Stimulated activated CD8-positive, alpha-beta memory T cell treated with anti-CD3 and anti-CD28 coated beads, Interleukin-2, amount 100 ng/mL, for 1 hour (primary cell): ENCODE measurements at regions not wholly inside any gene's neighbourhood (a gene's known extent, or its start where the extent isn't known, plus 50 kb on each side); places are given as distances from the start of the nearest gene placed in this dataset.
"Not testable (repeated sequence)": the region's sequence is repeated elsewhere in the genome, so short reads cannot be mapped to it uniquely, and the experiment has no call there.

Experiments
- DNase-seq, 2 donors: peaks; one replicate each; pipeline ENCODE4 v3.0.0-alpha.2; 2020; ENCODE audit warnings: low read depth in 2 of 2

GRCh38 chr10:14429043-14429700 is 98.4 kb upstream of the FRMD4A start:
- DNase-seq: no peak

- DNase-seq: no peak
These were observed 94.3 kb upstream of the FRMD4A start for GRCh38 chr10:14425034-14425433.

- no peak for DNase-seq
These were observed 92.5 kb upstream of the FRMD4A start for GRCh38 chr10:14423111-14423744.

DNA sequence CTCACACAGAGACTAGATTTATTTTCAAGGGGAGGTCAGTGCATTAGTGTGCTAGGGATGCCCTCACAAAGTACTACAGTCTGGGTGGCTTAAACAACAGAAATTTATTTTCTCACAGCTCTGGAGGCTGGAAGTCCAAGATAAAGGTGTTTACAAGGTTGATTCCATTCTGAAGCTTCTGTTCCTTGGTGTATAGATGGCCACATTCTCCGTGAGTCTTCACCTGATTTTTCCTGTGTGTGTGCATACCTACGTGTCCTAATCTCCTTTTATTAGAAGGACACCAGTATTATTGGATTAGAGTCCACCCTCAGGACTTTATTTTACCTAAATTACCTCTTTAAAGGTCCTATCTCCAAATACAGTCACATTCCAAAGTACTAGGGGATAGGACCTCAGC is 91.7 kb upstream of the FRMD4A start:
- DNase-seq: no peak

GRCh38 chr10:14421941-14422340 is 91.2 kb upstream of the FRMD4A start:
- DNase-seq: no peak

DNA sequence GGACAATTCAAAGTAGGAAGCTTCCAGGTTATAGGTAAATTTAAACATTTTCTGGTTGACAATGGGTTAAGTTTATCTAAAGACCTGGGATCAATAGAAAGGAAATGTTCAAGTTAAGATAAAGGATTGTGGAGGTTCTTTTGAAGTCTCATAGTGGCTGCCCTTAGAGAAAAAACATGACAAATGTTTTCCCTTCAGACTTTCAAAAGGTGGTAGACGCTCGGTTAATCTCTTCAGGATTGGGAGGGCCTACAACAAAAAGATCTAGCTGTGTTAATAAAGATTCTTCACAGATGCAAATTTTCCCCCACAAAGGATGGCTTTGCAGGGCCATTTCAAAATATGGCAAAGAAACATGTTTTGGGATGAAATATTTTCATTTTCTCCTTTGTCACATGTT is 86.6 kb upstream of the FRMD4A start:
- DNase-seq: not testable (repeated sequence)

- DNase-seq: no peak
These were observed 85.6 kb upstream of the FRMD4A start for GRCh38 chr10:14416308-14416700.

GRCh38 chr10:14415676-14416307 is 85.1 kb upstream of the FRMD4A start:
- no peak for DNase-seq

- DNase-seq: no peak
These were observed 84.2 kb upstream of the FRMD4A start for GRCh38 chr10:14414901-14415300.

DNA sequence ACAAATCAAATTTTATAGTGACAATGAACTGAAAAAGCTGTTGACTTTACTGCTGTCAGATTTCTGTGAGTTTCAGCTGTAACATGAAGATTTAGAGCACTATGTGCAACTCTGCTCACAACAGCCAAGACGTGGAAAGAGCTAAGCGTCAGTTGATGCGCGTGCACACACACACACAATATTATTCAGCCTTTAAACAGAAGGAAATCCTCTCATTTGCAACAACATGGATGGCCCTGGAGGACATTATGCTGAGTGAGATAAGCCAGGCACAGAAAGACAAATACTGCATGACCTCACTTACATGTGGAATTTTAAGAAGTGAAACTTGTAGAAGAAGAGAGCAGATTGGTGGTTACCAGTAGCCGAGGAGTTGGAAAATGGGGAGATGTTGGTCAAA is 82.8 kb upstream of the FRMD4A start:
- no peak for DNase-seq

- DNase-seq: no peak
These were observed 81.9 kb upstream of the FRMD4A start for GRCh38 chr10:14412624-14413023.

DNA sequence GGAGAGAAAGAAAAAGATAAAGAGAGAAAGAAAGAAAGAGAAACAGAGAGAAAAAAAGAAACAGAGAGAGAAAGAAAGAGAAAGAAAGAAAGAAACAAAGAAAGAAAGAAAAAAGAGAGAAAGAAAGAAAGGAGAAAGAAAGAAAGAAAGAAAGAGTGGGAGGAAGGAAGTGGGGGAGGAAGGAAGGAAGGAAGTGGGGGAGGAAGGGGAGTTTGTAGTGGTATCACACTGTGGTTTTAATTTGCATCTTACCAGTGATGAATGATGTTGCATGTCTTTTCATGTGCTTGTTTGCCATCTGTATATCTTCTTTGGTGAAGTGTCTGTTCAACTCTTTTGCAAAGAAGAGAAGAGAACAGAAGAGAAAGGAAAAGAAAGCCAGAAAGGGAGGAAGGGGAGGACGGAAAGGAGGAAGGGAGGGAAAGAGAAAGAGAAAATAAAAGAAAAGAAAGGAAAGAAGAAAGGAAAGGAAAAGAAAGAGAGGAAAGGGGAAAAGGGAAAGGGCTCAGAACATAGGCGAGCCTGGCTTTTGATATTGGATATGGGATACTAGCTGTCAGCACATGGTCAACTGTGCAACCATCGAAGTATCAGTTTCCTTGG is 79.2 kb upstream of the FRMD4A start:
- DNase-seq: no peak

DNA sequence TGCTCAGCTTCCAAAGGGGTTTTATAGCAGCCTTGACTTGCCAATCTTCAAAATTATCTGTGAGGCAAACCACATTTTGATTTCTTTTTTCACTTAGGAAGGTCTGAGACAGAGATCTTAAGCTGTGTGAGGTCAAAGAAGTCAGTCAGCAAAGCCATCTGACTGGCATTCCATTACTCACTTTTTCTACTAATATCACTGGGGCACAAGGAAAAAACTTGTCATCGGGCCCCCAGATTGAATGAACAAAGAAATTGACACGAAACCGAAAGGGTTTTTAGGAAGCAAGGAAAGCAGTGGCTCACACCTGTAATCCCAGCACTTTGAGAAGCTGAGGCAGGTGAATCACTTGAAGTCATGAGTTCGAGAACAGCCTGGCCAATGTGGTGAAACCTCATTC is 78.5 kb upstream of the FRMD4A start:
- no peak for DNase-seq

DNA sequence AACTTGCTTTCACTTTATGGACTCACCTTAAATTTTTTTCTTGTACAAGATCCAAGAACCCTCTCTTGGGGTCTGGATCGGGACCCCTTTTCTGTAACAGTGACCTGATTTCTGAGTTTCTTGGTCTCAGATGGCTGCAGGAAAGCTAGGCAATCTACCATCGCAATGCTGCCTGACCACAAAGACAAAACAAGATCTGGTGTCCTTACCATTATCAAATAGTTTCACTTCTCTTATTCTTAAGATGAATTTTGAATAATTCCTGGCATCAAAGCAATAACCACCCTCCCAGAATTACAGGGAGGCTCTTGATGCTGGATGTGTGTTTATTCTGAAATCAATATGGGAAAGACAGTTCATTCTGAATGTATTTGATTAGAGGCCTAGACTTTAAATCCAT is 77.4 kb upstream of the FRMD4A start:
- no peak for DNase-seq

GRCh38 chr10:14407567-14407966 is 76.8 kb upstream of the FRMD4A start:
- DNase-seq: no peak

DNA sequence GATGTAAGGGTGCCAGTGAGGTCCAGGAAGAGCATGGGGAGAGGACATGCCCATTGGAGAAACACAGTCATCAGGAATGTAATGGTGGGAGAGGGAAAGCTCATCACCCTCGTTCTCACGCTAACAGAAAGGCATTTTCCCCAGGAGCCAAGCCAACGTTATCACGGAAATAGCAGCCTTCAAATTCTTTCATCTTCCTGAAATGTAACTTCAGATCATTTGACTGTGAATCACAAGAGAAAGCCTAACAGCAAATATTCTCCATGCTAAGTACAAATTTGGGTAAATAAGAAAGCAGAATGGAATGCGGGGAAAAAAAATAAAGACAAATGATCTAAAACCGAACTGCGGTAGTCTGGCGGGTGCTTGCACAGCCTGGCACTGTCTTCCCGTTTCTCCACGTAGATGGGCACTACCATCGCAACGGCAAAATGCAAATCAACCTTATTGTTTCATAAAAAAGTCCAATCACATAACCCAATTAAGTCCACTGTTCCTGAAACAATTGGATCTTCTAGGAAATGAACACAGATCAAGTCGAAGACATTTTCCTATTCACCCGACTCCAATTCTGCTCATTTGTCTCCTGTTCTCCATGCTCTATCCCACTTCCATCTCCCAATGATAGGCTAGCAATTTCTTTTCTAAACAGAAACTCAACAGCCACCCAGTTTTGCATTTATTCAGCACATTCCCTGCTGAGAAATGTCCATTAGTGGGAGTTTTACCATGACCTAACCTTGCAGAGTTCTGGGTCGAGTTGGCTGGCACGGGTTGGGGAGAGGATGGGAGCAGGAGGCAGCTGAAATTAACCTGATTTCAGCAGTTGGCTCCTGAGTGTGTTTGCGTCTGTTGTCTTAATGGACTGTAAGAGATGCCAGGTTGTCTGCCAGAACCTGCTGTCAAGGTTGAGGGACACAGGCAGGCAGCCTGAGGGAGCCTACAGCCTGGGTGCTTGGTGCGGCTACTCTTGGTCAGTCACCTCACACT is 74.6 kb upstream of the FRMD4A start:
- DNase-seq: no peak

GRCh38 chr10:14403881-14404623 is 73.3 kb upstream of the FRMD4A start:
- no peak for DNase-seq

- DNase-seq: no peak
These were observed 72.6 kb upstream of the FRMD4A start for GRCh38 chr10:14403359-14403758.

DNA sequence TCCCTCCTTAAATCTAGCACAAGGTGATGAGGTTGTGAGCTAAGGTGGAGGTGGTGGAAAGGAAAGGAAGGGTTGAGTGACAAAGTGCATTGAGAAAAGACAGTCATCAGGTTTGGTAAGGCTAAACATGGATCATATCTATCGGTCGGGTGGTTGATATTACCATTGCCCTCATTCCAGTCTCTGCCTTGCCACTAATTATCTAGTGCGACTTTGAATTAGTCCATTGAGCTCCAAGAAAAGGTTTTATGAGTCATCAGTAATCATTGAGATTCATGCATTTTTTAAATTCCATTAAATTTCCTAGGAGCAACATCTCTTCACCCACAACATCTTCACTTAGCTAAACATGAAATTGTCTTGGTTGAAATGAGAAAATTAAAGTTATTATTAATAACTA is 68.9 kb upstream of the FRMD4A start:
- no peak for DNase-seq

DNA sequence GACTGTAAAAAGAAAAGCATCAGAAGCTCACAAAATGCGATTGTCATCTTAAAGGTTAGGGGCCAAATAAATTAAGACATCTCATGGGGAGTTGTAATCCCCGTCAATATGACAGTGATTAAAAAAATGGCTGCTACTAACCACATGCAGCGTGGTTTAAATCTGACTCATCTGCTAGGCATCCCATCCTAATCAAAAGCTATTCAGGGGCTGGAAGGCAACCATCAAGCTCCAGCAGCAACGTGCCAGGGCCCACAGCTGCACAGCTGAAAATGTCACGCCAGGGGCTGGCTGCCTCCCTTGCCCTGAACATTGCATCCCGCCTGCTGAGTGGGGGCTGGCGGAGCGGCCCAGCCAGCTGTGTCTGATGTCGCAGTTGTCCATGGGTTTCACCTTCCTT is 66.3 kb upstream of the FRMD4A start:
- DNase-seq: no peak

GRCh38 chr10:14396411-14397048 is 65.8 kb upstream of the FRMD4A start:
- DNase-seq: no peak
